HG03571 (cell line): ENCODE measurements at regions not wholly inside any gene's neighbourhood (a gene's known extent, or its start where the extent isn't known, plus 50 kb on each side); places are given as distances from the start of the nearest gene placed in this dataset.
"Not testable (repeated sequence)": the region's sequence is repeated elsewhere in the genome, so short reads cannot be mapped to it uniquely, and the experiment has no call there.

Source experiments
- ATAC-seq: cut with Tn5 transposase; IDR thresholded peaks from one replicate; pipeline ENCODE4 v1.9.1; 2021; ENCODE audit not compliant: unreplicated experiment

GRCh38 chr1:66455446-66455845 lies 78.5 kb upstream of the SGIP1 start:
- no peak for ATAC-seq

- ATAC-seq: no peak
Observed at GRCh38 chr1:66460776-66461175, 73.2 kb upstream of the SGIP1 start.

- ATAC-seq: no peak
Observed at GRCh38 chr1:66462313-66462712, 71.6 kb upstream of the SGIP1 start.

- ATAC-seq: no peak
Observed at GRCh38 chr1:66464351-66464750, 69.6 kb upstream of the SGIP1 start.

GRCh38 chr1:66464802-66465201 lies 69.2 kb upstream of the SGIP1 start:
- no peak for ATAC-seq

- ATAC-seq: not testable (repeated sequence)
Observed at GRCh38 chr1:66466695-66467094, 67.3 kb upstream of the SGIP1 start.

- ATAC-seq: no peak
Observed at GRCh38 chr1:66468722-66469121, 65.2 kb upstream of the SGIP1 start.

- ATAC-seq: no peak
Observed at GRCh38 chr1:66475940-66476339, 58.0 kb upstream of the SGIP1 start.

- no peak for ATAC-seq
Observed at GRCh38 chr1:66476774-66477173, 57.2 kb upstream of the SGIP1 start.

- ATAC-seq: no peak
Observed at GRCh38 chr1:66478116-66478515, 55.8 kb upstream of the SGIP1 start.

- ATAC-seq: no peak
Observed at GRCh38 chr1:66480162-66480561, 53.8 kb upstream of the SGIP1 start.

GRCh38 chr1:66481215-66481614 lies 52.7 kb upstream of the SGIP1 start:
- ATAC-seq: not testable (repeated sequence)
